ENCODE measurements at regions not wholly inside any gene's neighbourhood (a gene's known extent, or its start where the extent isn't known, plus 50 kb on each side); places are given as distances from the start of the nearest gene placed in this dataset.
"Not testable (repeated sequence)": the region's sequence is repeated elsewhere in the genome, so short reads cannot be mapped to it uniquely, and the experiment has no call there.

DNA sequence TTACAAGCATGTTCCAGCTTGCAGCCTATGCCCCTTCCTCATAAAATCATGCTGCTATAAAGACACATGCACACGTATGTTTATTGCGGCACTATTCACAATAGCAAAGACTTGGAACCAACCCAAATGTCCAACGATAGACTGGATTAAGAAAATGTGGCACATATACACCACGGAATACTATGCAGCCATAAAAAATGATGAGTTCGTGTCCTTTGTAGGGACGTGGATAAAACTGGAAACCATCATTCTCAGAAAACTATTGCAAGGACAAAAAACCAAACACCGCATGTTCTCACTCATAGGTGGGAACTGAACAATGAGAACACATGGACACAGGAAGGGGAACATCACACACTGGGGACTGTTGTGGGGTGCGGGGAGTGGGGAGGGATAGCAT is 75.3 kb upstream of the ZNF746 start:
- H3K36me3 ChIP-seq (ENCODE audit: control insufficient read depth, insufficient read depth, low read length, severe bottlenecking); H3K27me3 ChIP-seq (replicated peaks; ENCODE audit: control insufficient read depth, insufficient read depth, low read length); H3K9ac ChIP-seq (ENCODE audit: low read length); DNase-seq (ENCODE audit: low read depth); H3K4me1 ChIP-seq (ENCODE audit: control insufficient read depth, insufficient read depth, low read length); H3K4me3 ChIP-seq (ENCODE audit: low read length): not testable (repeated sequence)
- peaks cover 19% of the 10 kb centered on the region for H3K9me3 ChIP-seq (ENCODE audit: control insufficient read depth, low read length)

DNA sequence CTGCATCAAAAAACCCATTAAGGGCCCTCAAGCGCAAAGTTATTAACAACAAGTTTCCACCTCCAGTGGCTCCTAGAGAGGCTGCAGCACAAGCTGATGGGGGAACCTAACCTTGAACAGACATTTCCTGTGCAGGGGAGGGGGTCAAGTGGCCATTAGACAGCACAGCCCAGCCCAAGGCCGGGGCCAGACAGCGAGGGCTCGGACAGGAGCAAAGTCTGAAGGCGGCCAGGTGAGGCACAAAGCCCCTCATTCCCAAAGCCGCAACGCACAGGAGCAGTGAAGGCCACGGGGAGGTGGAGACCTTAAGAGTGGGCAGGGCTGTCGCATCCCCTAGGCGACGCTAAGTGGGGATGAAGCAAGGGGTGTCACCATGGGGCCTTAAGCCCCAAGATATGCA is 73.2 kb upstream of the ZNF746 start:
- Histone ChIP-seq H3K27me3 (replicated peaks; ENCODE audit: control insufficient read depth, insufficient read depth, low read length) (no peaks in the 10 kb centered on the region), H3K4me3 (ENCODE audit: low read length) (no peak overlapping the region), H3K9ac (ENCODE audit: low read length) (no peak overlapping the region), H3K4me1 (ENCODE audit: control insufficient read depth, insufficient read depth, low read length) (no peaks in the 10 kb centered on the region), H3K36me3 (ENCODE audit: control insufficient read depth, insufficient read depth, low read length, severe bottlenecking) (peaks cover 20% of the 10 kb centered on the region), H3K9me3 (ENCODE audit: control insufficient read depth, low read length) (peaks cover 19% of the 10 kb centered on the region)
- no peak for DNase-seq (ENCODE audit: low read depth)

DNA sequence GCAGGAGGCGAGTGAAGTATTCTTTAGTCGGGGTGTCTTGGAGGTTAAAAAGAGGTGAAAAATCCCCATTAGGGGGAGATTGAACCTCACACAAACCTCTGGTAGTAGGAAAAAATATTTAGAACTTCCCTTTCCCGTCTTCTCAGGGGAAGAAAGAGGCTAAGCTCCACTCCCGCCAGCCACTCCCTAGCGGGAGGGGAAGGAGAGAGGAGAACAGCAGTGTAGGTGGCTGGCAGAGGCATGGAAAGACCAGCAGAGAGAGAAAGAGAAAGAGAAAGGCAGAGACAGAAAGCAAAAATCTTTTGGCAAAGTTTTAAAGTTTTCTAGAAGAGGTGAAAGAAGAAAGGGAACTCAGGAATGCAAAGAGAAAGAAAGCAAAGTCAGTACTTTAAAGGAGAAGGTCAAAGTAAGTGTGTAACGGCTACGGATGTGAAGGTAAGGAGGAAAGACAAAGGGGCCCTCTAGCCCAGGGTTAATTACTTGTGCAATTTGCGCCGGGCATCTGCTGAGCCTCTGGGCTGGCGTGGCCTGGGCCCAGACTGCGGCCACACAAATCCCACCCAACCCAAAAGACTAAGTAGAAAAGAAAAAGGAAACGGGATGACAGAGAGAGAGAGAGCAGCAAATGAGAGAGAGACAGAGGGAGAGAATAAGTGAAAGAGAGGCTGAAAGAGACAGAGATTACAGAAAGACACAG is 72.3 kb upstream of the ZNF746 start:
- H3K4me1 ChIP-seq (ENCODE audit: control insufficient read depth, insufficient read depth, low read length) = peaks cover 2% of the 10 kb centered on the region
- DNase-seq (ENCODE audit: low read depth) = no peak
- no peak overlapping the region for H3K9ac ChIP-seq (ENCODE audit: low read length)
- H3K9me3 ChIP-seq (ENCODE audit: control insufficient read depth, low read length) = peaks cover 19% of the 10 kb centered on the region
- no peak overlapping the region for H3K4me3 ChIP-seq (ENCODE audit: low read length)
- no peaks in the 10 kb centered on the region for H3K27me3 ChIP-seq (replicated peaks; ENCODE audit: control insufficient read depth, insufficient read depth, low read length)
- H3K36me3 ChIP-seq (ENCODE audit: control insufficient read depth, insufficient read depth, low read length, severe bottlenecking) = peaks cover 20% of the 10 kb centered on the region

DNA sequence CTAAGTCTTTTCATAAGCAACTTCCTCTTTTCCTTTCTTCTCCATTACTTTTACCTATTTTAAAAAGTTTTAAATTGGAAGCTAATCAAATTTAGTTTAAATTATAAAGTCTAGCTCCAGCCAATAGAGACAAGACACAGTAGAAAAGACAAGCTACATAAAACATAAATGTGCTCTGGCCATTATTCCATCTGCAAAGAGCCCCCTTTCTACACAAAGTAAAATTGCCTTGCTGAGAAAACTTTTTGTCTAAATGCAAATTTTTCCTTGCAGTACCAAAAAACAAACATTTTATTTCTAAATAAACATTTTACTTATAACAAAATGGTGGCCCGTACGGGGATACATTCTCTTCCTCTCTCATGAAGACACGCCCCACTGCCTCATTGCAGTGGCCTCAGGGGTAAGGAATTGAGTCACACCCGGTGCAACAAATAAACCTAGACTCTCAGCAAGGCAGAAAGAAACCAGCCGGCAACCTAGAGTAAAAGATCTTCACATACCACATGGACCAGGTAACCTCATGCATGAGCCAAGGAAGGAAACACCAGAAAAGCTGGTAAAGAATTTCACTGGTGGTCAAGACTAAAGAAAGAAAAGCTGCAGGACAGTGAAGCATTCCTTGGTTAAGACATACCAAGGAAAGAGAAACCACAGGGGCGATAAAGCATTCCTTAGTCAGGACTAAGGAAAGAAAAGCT is 71.6 kb upstream of the ZNF746 start:
- Histone ChIP-seq H3K9ac (ENCODE audit: low read length) (no peak overlapping the region), H3K4me3 (ENCODE audit: low read length) (no peak overlapping the region), H3K9me3 (ENCODE audit: control insufficient read depth, low read length) (peaks cover 17% of the 10 kb centered on the region), H3K27me3 (replicated peaks; ENCODE audit: control insufficient read depth, insufficient read depth, low read length) (no peaks in the 10 kb centered on the region), H3K36me3 (ENCODE audit: control insufficient read depth, insufficient read depth, low read length, severe bottlenecking) (peaks cover 23% of the 10 kb centered on the region), H3K4me1 (ENCODE audit: control insufficient read depth, insufficient read depth, low read length) (peaks cover 5% of the 10 kb centered on the region)
- DNase-seq (ENCODE audit: low read depth) = no peak

DNA sequence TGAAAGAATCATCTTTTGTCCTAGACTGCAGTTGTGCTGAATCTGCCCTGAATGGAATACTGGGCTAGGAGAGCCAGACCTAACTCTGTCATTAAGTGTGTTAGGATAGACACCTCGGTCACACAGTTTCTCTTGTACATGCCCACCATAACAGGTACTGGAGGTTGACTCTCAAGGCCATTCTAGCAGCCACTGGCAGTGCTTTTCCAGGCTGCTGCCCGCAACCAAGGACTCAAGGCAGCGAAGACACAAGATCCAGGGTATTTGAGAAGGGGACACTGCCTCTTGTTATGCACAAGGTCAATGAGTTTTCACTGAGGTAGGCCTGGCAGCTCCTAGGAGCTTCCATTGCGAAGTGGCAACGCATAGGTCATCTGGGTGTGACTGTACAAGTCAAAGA is 70.6 kb upstream of the ZNF746 start:
- Histone ChIP-seq H3K9ac (ENCODE audit: low read length) (no peak overlapping the region), H3K9me3 (ENCODE audit: control insufficient read depth, low read length) (peaks cover 17% of the 10 kb centered on the region), H3K27me3 (replicated peaks; ENCODE audit: control insufficient read depth, insufficient read depth, low read length) (no peaks in the 10 kb centered on the region), H3K4me1 (ENCODE audit: control insufficient read depth, insufficient read depth, low read length) (peaks cover 5% of the 10 kb centered on the region), H3K4me3 (ENCODE audit: low read length) (no peak overlapping the region), H3K36me3 (ENCODE audit: control insufficient read depth, insufficient read depth, low read length, severe bottlenecking) (peaks cover 23% of the 10 kb centered on the region)
- DNase-seq (ENCODE audit: low read depth) = no peak

DNA sequence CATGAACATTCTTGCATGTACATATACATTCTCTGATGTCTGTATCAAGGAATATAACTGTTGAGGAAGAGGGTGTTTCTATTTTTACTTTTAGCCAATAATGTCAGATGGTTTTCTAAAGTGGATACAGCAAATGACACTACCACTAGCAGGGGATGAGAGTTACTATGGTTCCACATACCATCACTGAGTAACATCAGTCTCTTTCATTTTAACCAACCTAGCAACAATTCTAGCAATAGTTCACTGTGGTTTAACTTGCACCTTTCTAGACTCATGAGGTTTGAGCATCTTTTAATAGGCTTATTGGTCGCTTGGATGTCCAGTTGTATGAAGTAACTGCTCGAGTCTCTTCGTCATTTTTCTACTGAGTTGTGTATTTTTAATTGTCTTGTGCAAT is 68.5 kb upstream of the ZNF746 start:
- H3K9ac ChIP-seq (ENCODE audit: low read length) = no peak overlapping the region
- H3K4me3 ChIP-seq (ENCODE audit: low read length) = no peak overlapping the region
- H3K9me3 ChIP-seq (ENCODE audit: control insufficient read depth, low read length) = peaks cover 17% of the 10 kb centered on the region
- peaks cover 23% of the 10 kb centered on the region for H3K36me3 ChIP-seq (ENCODE audit: control insufficient read depth, insufficient read depth, low read length, severe bottlenecking)
- H3K27me3 ChIP-seq (replicated peaks; ENCODE audit: control insufficient read depth, insufficient read depth, low read length) = no peaks in the 10 kb centered on the region
- no peak for DNase-seq (ENCODE audit: low read depth)
- peaks cover 5% of the 10 kb centered on the region for H3K4me1 ChIP-seq (ENCODE audit: control insufficient read depth, insufficient read depth, low read length)

DNA sequence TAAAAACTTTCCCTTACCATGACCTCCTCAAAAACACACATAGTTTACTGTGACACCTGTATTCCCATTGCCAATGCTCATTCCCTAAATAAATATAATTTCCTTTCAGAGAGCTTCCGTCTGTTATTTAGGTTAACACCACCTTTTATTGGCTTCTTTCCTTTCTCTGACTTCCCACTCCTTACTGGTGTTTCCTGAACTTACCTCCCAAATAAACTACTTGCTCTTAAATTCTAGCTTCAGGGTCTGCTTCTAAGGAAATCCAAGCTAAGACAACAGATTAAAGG is 67.4 kb upstream of the ZNF746 start:
- Histone ChIP-seq H3K4me1 (ENCODE audit: control insufficient read depth, insufficient read depth, low read length) (peaks cover 5% of the 10 kb centered on the region), H3K27me3 (replicated peaks; ENCODE audit: control insufficient read depth, insufficient read depth, low read length) (no peaks in the 10 kb centered on the region), H3K36me3 (ENCODE audit: control insufficient read depth, insufficient read depth, low read length, severe bottlenecking) (peaks cover 28% of the 10 kb centered on the region), H3K9ac (ENCODE audit: low read length) (no peak overlapping the region), H3K4me3 (ENCODE audit: low read length) (no peak overlapping the region), H3K9me3 (ENCODE audit: control insufficient read depth, low read length) (peaks cover 17% of the 10 kb centered on the region)
- no peak for DNase-seq (ENCODE audit: low read depth)

DNA sequence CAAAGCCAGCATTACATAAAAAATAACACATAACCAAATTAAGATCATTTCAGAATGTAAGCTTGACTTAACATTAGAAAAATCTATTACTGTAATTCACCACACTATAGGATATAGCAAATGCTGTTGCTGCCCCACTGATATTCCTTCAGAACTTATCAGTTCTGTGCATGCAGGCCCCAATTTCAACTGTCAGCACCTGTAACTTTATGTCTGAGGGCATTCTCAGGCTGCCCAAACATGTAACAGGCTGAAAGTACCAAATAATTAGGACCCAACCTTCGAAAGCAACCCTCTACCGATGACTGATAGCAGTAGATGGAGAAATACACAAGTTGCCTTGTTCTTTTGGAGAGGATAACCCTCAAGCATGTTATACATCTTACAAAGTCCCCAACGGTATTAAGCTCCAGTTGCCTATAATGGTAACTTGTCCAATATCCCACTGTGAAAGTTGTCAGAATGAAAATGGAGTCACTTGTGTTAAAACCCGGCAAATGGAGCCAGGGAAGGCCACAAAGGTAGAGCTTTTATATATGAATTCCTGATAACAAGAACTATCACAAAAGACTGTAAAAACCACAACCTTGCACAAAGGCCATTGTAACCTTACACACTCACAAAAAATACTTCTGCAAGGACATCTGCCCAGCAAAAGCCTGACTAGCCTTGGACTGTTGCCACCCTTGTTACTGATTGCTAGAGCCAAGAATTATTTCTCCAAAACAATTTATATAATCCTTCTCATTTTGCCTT is 66.9 kb upstream of the ZNF746 start:
- Histone ChIP-seq H3K4me1 (ENCODE audit: control insufficient read depth, insufficient read depth, low read length) (peaks cover 5% of the 10 kb centered on the region), H3K9me3 (ENCODE audit: control insufficient read depth, low read length) (peaks cover 12% of the 10 kb centered on the region), H3K4me3 (ENCODE audit: low read length) (no peak overlapping the region), H3K36me3 (ENCODE audit: control insufficient read depth, insufficient read depth, low read length, severe bottlenecking) (peaks cover 28% of the 10 kb centered on the region), H3K27me3 (replicated peaks; ENCODE audit: control insufficient read depth, insufficient read depth, low read length) (no peaks in the 10 kb centered on the region), H3K9ac (ENCODE audit: low read length) (no peak overlapping the region)
- DNase-seq (ENCODE audit: low read depth) = no peak

DNA sequence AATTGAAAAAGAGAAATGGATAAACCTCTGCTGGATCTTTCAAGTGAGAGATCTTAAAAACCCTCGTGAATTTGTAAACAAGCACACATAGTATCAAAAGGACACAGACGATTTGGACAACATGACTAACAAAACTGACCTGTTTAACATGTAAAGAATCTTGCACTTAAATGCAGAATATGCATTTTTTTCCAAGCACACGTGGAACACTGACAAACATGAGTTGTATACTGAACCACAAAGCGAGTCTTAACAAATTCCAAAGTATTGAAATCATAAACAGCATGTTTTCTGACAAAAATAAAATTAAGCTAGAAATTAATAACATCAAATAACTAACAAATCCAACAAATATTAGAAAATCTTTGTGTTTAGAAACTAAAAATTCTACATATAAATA is 65.0 kb upstream of the ZNF746 start:
- no peak overlapping the region for H3K4me3 ChIP-seq (ENCODE audit: low read length)
- H3K36me3 ChIP-seq (ENCODE audit: control insufficient read depth, insufficient read depth, low read length, severe bottlenecking) = peaks cover 32% of the 10 kb centered on the region
- H3K4me1 ChIP-seq (ENCODE audit: control insufficient read depth, insufficient read depth, low read length) = peaks cover 5% of the 10 kb centered on the region
- no peaks in the 10 kb centered on the region for H3K27me3 ChIP-seq (replicated peaks; ENCODE audit: control insufficient read depth, insufficient read depth, low read length)
- DNase-seq (ENCODE audit: low read depth) = peak; percentile 31
- no peak overlapping the region for H3K9ac ChIP-seq (ENCODE audit: low read length)
- peaks cover 4% of the 10 kb centered on the region for H3K9me3 ChIP-seq (ENCODE audit: control insufficient read depth, low read length)

DNA sequence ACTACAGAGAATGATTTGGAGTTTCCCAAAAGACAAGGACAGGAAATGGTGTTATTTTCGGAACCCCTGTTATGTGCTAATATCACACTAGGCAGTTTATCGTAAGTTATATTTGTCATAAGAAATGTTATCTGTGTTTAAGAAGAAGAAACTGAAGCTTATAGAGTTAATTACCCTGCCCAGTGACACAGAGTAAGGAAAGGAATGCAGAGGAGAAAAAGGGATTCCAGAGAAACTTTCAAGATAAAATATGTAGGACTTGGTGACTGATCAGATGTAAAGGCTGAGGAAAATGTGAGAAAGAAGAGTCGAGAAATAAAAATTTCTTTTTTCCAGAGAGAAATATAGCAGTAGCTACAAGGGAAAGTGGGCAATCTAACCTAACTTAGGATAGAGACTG is 63.5 kb upstream of the ZNF746 start:
- peak; percentile 7 for DNase-seq (ENCODE audit: low read depth)
- Histone ChIP-seq H3K27me3 (replicated peaks; ENCODE audit: control insufficient read depth, insufficient read depth, low read length) (no peaks in the 10 kb centered on the region), H3K9ac (ENCODE audit: low read length) (no peak overlapping the region), H3K36me3 (ENCODE audit: control insufficient read depth, insufficient read depth, low read length, severe bottlenecking) (peaks cover 30% of the 10 kb centered on the region), H3K4me3 (ENCODE audit: low read length) (no peak overlapping the region), H3K9me3 (ENCODE audit: control insufficient read depth, low read length) (peaks cover 4% of the 10 kb centered on the region), H3K4me1 (ENCODE audit: control insufficient read depth, insufficient read depth, low read length) (peaks cover 5% of the 10 kb centered on the region)

DNA sequence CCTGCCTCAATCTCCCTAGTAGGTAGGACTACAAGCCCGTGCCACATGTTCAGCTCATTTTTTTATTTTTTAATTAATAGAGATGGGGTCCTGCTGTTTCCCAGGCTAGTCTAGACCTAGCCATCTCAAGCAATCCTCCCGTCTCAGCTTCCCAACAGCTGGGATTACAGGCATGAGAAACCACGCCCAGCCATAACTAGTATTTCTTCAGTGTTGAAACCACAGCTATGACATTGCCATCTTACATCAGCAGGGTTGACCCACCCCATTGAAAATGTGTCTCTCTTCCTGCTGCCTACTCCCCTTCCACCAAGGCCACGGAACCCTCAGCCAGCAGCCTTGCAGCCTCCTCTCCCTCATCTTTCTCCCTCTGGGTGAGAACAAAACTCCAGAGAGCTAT is 62.1 kb upstream of the ZNF746 start:
- peaks cover 1% of the 10 kb centered on the region for H3K4me1 ChIP-seq (ENCODE audit: control insufficient read depth, insufficient read depth, low read length)
- DNase-seq (ENCODE audit: low read depth) = peak; percentile 67
- no peaks in the 10 kb centered on the region for H3K27me3 ChIP-seq (replicated peaks; ENCODE audit: control insufficient read depth, insufficient read depth, low read length)
- H3K36me3 ChIP-seq (ENCODE audit: control insufficient read depth, insufficient read depth, low read length, severe bottlenecking) = peaks cover 31% of the 10 kb centered on the region
- H3K9ac ChIP-seq (ENCODE audit: low read length) = no peak overlapping the region
- no peak overlapping the region for H3K4me3 ChIP-seq (ENCODE audit: low read length)
- H3K9me3 ChIP-seq (ENCODE audit: control insufficient read depth, low read length) = peaks cover 4% of the 10 kb centered on the region
